IMR-90 (cell line): ENCODE measurements at regions not wholly inside any gene's neighbourhood (a gene's known extent, or its start where the extent isn't known, plus 50 kb on each side); places are given as distances from the start of the nearest gene placed in this dataset.

ENCODE experiments used
- ATAC-seq: fragments of 200-7000 bp; cut with Tn5 transposase; 2 replicates; pipeline ENCODE4 v1.9.1; 2020; ENCODE audit warnings: low read depth, mild to moderate bottlenecking, moderate library complexity
- BruUV-seq: library from RNA; stranded (reverse); fragments of 400-500 nt; replicated peaks from 2 replicates; lab custom pipeline; 2021; lab: Mats Ljungman, UMichigan
- CTCF ChIA-PET: fragments of 300-600 bp; formaldehyde crosslinking; extraction: SDS; loops from one replicate; lab custom pipeline; 2021; ENCODE audit warnings: antibody characterized with exemption; lab: Yijun Ruan, JAX
- POLR2A ChIA-PET: fragments of 300-600 bp; sonication (Branson Sonifier 250); formaldehyde crosslinking; loops from one replicate; lab custom pipeline; 2022; ENCODE audit warnings: antibody characterized with exemption; ENCODE audit not compliant: unreplicated experiment; lab: Charles Lee
- DNase-seq: peaks from one replicate; pipeline ENCODE4 v3.0.0; 2013
- H2AFZ ChIP-seq: replicated peaks from 2 replicates; pipeline ENCODE3; 2013; ENCODE audit warnings: low read length, mild to moderate bottlenecking; ENCODE audit not compliant: poor library complexity
- H2AK5ac ChIP-seq: 2 replicates; pipeline ENCODE4 v1.6.1; 2013; ENCODE audit warnings: low read depth, low read length, inconsistent platforms
- H2AK9ac ChIP-seq: replicated peaks from 2 replicates; pipeline ENCODE3; 2013; ENCODE audit warnings: mild to moderate bottlenecking, low read depth, low read length, moderate library complexity; ENCODE audit not compliant: poor library complexity
- H2BK120ac ChIP-seq: 2 replicates; pipeline ENCODE4 v1.6.1; 2013; ENCODE audit warnings: low read depth, low read length, inconsistent platforms
- H2BK15ac ChIP-seq: 3 replicates; pipeline ENCODE4 v1.6.1; 2013; ENCODE audit warnings: low read depth, low read length, inconsistent platforms
- H2BK20ac ChIP-seq: 2 replicates; pipeline ENCODE4 v1.6.1; 2013; ENCODE audit warnings: low read depth, mild to moderate bottlenecking, inconsistent platforms, low read length, moderate library complexity
- H2BK5ac ChIP-seq: 2 replicates; pipeline ENCODE4 v1.6.1; 2013; ENCODE audit warnings: mild to moderate bottlenecking, low read depth, low read length, inconsistent platforms; ENCODE audit not compliant: poor library complexity, severe bottlenecking
- H3K14ac ChIP-seq: replicated peaks from 2 replicates; pipeline ENCODE4 v1.6.1; 2013; ENCODE audit warnings: low read depth, low read length, inconsistent platforms
- H3K18ac ChIP-seq: 2 replicates; pipeline ENCODE4 v1.6.1; 2013; ENCODE audit warnings: low read depth, low read length, control low read depth
- H3K23ac ChIP-seq: 2 replicates; pipeline ENCODE4 v1.6.1; 2013; ENCODE audit warnings: low read depth, low read length, inconsistent platforms
- H3K27ac ChIP-seq: 2 replicates; pipeline ENCODE4 v1.5.1; 2013; ENCODE audit warnings: mild to moderate bottlenecking, control low read depth, low read length; ENCODE audit not compliant: insufficient read depth
- H3K27me3 ChIP-seq: 2 replicates; pipeline ENCODE4 v1.6.1; 2013; ENCODE audit warnings: low read length; ENCODE audit not compliant: control insufficient read depth, insufficient read depth
- H3K36me3 ChIP-seq: 2 replicates; pipeline ENCODE4 v1.6.1; 2013; ENCODE audit warnings: low read length, mixed read lengths; ENCODE audit not compliant: control insufficient read depth, insufficient read depth
- H3K4ac ChIP-seq: 2 replicates; pipeline ENCODE4 v1.6.1; 2013; ENCODE audit warnings: low read depth, low read length, inconsistent platforms
- H3K4me1 ChIP-seq: 2 replicates; pipeline ENCODE4 v1.6.1; 2013; ENCODE audit warnings: low read length, mixed read lengths; ENCODE audit not compliant: control insufficient read depth, insufficient read depth
- H3K4me2 ChIP-seq: 2 replicates; pipeline ENCODE4 v1.6.1; 2013; ENCODE audit warnings: low read depth, mild to moderate bottlenecking, control low read depth, low read length, moderate library complexity
- H3K4me3 ChIP-seq: 2 replicates; pipeline ENCODE4 v1.5.1; 2013; ENCODE audit warnings: low read depth, mild to moderate bottlenecking, control low read depth, low read length, moderate library complexity; ENCODE audit not compliant: insufficient read depth
- H3K56ac ChIP-seq: 2 replicates; pipeline ENCODE4 v1.6.1; 2013; ENCODE audit warnings: low read length, inconsistent platforms; ENCODE audit not compliant: insufficient read depth; ENCODE audit errors: extremely low read depth
- H3K79me1 ChIP-seq, 2 experiments: 2 replicates each; pipeline ENCODE4 v1.6.1; 2013; ENCODE audit warnings: low read length in 2 of 2, inconsistent platforms in 1 of 2, low read depth in 1 of 2
- H3K9ac ChIP-seq: 2 replicates; pipeline ENCODE4 v1.6.1; 2013; ENCODE audit warnings: low read depth, low read length, control low read depth
- H3K9me1 ChIP-seq: 2 replicates; pipeline ENCODE4 v1.6.1; 2013; ENCODE audit warnings: low read length, inconsistent platforms; ENCODE audit not compliant: insufficient read depth
- H3K9me3 ChIP-seq: 2 replicates; pipeline ENCODE4 v1.6.1; 2013; ENCODE audit warnings: low read length; ENCODE audit not compliant: control insufficient read depth, insufficient read depth
- H4K20me1 ChIP-seq: 2 replicates; pipeline ENCODE4 v1.6.1; 2013; ENCODE audit warnings: low read length, inconsistent platforms; ENCODE audit not compliant: insufficient read depth
- H4K5ac ChIP-seq: 2 replicates; pipeline ENCODE4 v1.6.1; 2013; ENCODE audit warnings: mild to moderate bottlenecking, low read depth, low read length, control low read depth
- H4K8ac ChIP-seq, 2 experiments: 2 replicates each; pipeline ENCODE4 v1.6.1; 2013; ENCODE audit warnings: low read depth in 2 of 2, low read length in 2 of 2, control low read depth in 1 of 2, inconsistent platforms in 1 of 2
- H4K91ac ChIP-seq: 2 replicates; pipeline ENCODE4 v1.6.1; 2013; ENCODE audit warnings: low read depth, low read length, inconsistent platforms; ENCODE audit not compliant: insufficient read depth
- BHLHE40 ChIP-seq: fragments of 150-350 bp; IDR thresholded peaks from 2 replicates; pipeline ENCODE4 v1.6.1; 2016; ENCODE audit warnings: mild to moderate bottlenecking, low read depth, low read length
- CEBPB ChIP-seq: IDR thresholded peaks from 2 replicates; pipeline ENCODE4 v1.6.1; 2012; ENCODE audit warnings: low read depth, low read length, improper control_type of control experiment
- CHD1 ChIP-seq: IDR thresholded peaks from 2 replicates; pipeline ENCODE4 v1.6.1; 2012; ENCODE audit warnings: low read depth, low read length, improper control_type of control experiment
- FOS ChIP-seq: fragments of 150-350 bp; IDR thresholded peaks from 2 replicates; pipeline ENCODE4 v1.6.1; 2016; ENCODE audit warnings: low read depth, low read length
- MAFK ChIP-seq: IDR thresholded peaks from 2 replicates; pipeline ENCODE4 v1.6.1; 2012; ENCODE audit warnings: low read depth, low read length, improper control_type of control experiment
- MAZ ChIP-seq: IDR thresholded peaks from 2 replicates; pipeline ENCODE4 v1.6.1; 2012; ENCODE audit warnings: low read depth, mild to moderate bottlenecking, low read length, improper control_type of control experiment, moderate library complexity, borderline replicate concordance
- MXI1 ChIP-seq: IDR thresholded peaks from 2 replicates; pipeline ENCODE4 v1.6.1; 2012; ENCODE audit warnings: low read depth, mild to moderate bottlenecking, low read length, moderate library complexity, borderline replicate concordance
- NFE2L2 ChIP-seq: fragments of 150-350 bp; IDR thresholded peaks from 2 replicates; pipeline ENCODE4 v1.6.1; 2016; ENCODE audit warnings: low read depth, mild to moderate bottlenecking, low read length
- POLR2A ChIP-seq: IDR thresholded peaks from 2 replicates; pipeline ENCODE4 v1.6.1; 2012; ENCODE audit warnings: mild to moderate bottlenecking, low read depth, low read length
- RAD21 ChIP-seq: IDR thresholded peaks from 2 replicates; pipeline ENCODE4 v1.6.1; 2012; ENCODE audit warnings: low read length, improper control_type of control experiment
- RCOR1 ChIP-seq: IDR thresholded peaks from 2 replicates; pipeline ENCODE4 v1.6.1; 2012; ENCODE audit warnings: mild to moderate bottlenecking, low read length, improper control_type of control experiment; ENCODE audit not compliant: insufficient replicate concordance
- RFX5 ChIP-seq: IDR thresholded peaks from 2 replicates; pipeline ENCODE4 v1.8.0; 2012; ENCODE audit warnings: low read depth, mild to moderate bottlenecking, low read length, moderate library complexity
- SMC3 ChIP-seq: fragments of 150-350 bp; IDR thresholded peaks from 2 replicates; pipeline ENCODE4 v1.6.1; 2016; ENCODE audit warnings: low read depth, mild to moderate bottlenecking, antibody characterized with exemption, low read length, moderate library complexity
- WGBS, 2 experiments: methylation state at CpG; one replicate each; pipeline versions ENCODE4 v1.1.5 to v1.1.7; 2013; ENCODE audit warnings: missing lambda C conversion rate in 2 of 2; ENCODE audit not compliant: insufficient read length in 1 of 2; ENCODE audit errors: extremely low coverage in 2 of 2; 5-methylcytosine and 5-hydroxymethylcytosine counted together
- dilution Hi-C: fragments of 300-500 bp; cut with HindIII; formaldehyde crosslinking; loops from one replicate; pipeline ENCODE4 v1.14.3; 2018; ENCODE audit warnings: low sequenced_read_pairs; ENCODE audit not compliant: unreplicated experiment
- in situ Hi-C: fragments of 300-500 bp; cut with MboI; formaldehyde crosslinking; loops from 3 replicates; pipeline ENCODE4 v1.14.3; 2019; ENCODE audit warnings: low sequenced_read_pairs, inconsistent platforms, mixed read lengths
- intact Hi-C: fragments of 100-400 bp; cut with micrococcal nuclease; formaldehyde crosslinking; loops from 2 replicates; pipeline ENCODE4 v1.10.0; 2022
- TF ChIP-seq, protein P1 (sequence below): fragments of 150-350 bp; IDR thresholded peaks from 2 replicates; pipeline ENCODE4 v1.6.1; 2017; ENCODE audit warnings: mild to moderate bottlenecking, antibody characterized with exemption, low read length, low read depth
- TF ChIP-seq, protein P2 (sequence below): fragments of 150-350 bp; IDR thresholded peaks from 2 replicates; pipeline ENCODE4 v1.6.1; 2016; ENCODE audit warnings: low read depth, mild to moderate bottlenecking, low read length, moderate library complexity, borderline replicate concordance
- TF ChIP-seq, protein P3 (sequence below): conservative IDR thresholded peaks from 2 replicates; pipeline ENCODE4 v1.5.1; 2012; ENCODE audit warnings: mild to moderate bottlenecking, low read depth, low read length, improper control_type of control experiment

DNA sequence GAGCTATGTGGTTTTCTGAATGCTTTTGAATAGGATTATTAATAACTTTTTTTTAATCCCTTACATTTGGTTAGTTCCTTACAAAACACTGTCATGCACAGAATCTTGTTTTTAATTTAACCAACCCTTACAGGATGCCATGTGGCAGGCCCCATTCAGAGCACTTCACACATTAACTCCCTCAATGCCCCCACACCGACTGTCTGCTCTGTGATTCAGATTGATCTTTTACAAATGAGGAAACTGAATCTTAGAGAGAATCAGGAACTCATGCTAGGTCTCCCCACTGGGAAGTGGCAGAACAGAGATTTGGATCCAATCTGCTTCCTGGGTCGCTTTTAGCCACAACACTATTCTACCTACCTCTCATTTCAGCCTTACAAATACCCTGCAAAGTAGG lies 195.8 kb upstream of the NPVF start:
- ChIA-PET CTCF (no interaction called here), POLR2A (interaction anchor here (0.6 kb wide), 1 partner anchor 1664 kb away, joined by 3 read pairs; no protein-coding TSS in a partner anchor)
- no peak overlapping the region for H3K56ac ChIP-seq
- intact Hi-C loops = no loop called here
- no TSS peak for BruUV-seq
- H3K4ac ChIP-seq = no peak overlapping the region
- H3K4me1 ChIP-seq = no peaks in the 10 kb centered on the region
- no peak overlapping the region for H2AK5ac ChIP-seq
- no peak overlapping the region for H3K4me2 ChIP-seq
- DNase-seq (no peak), ATAC-seq (no peak)
- H3K9me1 ChIP-seq = no peaks in the 10 kb centered on the region
- H4K20me1 ChIP-seq = no peaks in the 10 kb centered on the region
- no peak overlapping the region for H4K5ac ChIP-seq
- H3K79me1 ChIP-seq = no peaks in the 10 kb centered on the region
- no peaks in the 10 kb centered on the region for H3K9me3 ChIP-seq
- H2AFZ ChIP-seq = no peak overlapping the region
- no peak overlapping the region for H3K27ac ChIP-seq
- H3K14ac ChIP-seq = no peak overlapping the region
- no peak overlapping the region for H3K4me3 ChIP-seq
- no peak overlapping the region for H3K23ac ChIP-seq
- H2AK9ac ChIP-seq = no peak overlapping the region
- in situ Hi-C loops = no loop called here
- H3K27me3 ChIP-seq = no peaks in the 10 kb centered on the region
- H2BK20ac ChIP-seq = no peak overlapping the region
- no peak overlapping the region for H2BK120ac ChIP-seq
- no peaks in the 10 kb centered on the region for H3K36me3 ChIP-seq
- H3K9ac ChIP-seq = no peak overlapping the region
- H3K18ac ChIP-seq = no peak overlapping the region
- no peak overlapping the region for H4K8ac ChIP-seq
- H2BK5ac ChIP-seq = no peak overlapping the region
- TF ChIP-seq BHLHE40 (no peak), CHD1 (no peak), POLR2A (no peak), NFE2L2 (no peak), CEBPB (no peak), SMC3 (no peak), RAD21 (no peak), RFX5 (no peak), MAZ (no peak), MXI1 (no peak), RCOR1 (no peak), MAFK (no peak), FOS (no peak)
- TF ChIP-seq, protein P1, sequence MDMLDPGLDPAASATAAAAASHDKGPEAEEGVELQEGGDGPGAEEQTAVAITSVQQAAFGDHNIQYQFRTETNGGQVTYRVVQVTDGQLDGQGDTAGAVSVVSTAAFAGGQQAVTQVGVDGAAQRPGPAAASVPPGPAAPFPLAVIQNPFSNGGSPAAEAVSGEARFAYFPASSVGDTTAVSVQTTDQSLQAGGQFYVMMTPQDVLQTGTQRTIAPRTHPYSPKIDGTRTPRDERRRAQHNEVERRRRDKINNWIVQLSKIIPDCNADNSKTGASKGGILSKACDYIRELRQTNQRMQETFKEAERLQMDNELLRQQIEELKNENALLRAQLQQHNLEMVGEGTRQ = no peak
- TF ChIP-seq, protein P2, sequence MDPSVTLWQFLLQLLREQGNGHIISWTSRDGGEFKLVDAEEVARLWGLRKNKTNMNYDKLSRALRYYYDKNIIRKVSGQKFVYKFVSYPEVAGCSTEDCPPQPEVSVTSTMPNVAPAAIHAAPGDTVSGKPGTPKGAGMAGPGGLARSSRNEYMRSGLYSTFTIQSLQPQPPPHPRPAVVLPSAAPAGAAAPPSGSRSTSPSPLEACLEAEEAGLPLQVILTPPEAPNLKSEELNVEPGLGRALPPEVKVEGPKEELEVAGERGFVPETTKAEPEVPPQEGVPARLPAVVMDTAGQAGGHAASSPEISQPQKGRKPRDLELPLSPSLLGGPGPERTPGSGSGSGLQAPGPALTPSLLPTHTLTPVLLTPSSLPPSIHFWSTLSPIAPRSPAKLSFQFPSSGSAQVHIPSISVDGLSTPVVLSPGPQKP = no peak
- TF ChIP-seq, protein P3, sequence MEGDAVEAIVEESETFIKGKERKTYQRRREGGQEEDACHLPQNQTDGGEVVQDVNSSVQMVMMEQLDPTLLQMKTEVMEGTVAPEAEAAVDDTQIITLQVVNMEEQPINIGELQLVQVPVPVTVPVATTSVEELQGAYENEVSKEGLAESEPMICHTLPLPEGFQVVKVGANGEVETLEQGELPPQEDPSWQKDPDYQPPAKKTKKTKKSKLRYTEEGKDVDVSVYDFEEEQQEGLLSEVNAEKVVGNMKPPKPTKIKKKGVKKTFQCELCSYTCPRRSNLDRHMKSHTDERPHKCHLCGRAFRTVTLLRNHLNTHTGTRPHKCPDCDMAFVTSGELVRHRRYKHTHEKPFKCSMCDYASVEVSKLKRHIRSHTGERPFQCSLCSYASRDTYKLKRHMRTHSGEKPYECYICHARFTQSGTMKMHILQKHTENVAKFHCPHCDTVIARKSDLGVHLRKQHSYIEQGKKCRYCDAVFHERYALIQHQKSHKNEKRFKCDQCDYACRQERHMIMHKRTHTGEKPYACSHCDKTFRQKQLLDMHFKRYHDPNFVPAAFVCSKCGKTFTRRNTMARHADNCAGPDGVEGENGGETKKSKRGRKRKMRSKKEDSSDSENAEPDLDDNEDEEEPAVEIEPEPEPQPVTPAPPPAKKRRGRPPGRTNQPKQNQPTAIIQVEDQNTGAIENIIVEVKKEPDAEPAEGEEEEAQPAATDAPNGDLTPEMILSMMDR = no peak
- no peak overlapping the region for H2BK15ac ChIP-seq
- dilution Hi-C loops = no loop called here
- no peak overlapping the region for H4K91ac ChIP-seq
- no CpG with 5 or more reads among the region's 2 CpGs for WGBS, 2 experiments
